ENCODE measurements at regions not wholly inside any gene's neighbourhood (a gene's known extent, or its start where the extent isn't known, plus 50 kb on each side); places are given as distances from the start of the nearest gene placed in this dataset.

DNA sequence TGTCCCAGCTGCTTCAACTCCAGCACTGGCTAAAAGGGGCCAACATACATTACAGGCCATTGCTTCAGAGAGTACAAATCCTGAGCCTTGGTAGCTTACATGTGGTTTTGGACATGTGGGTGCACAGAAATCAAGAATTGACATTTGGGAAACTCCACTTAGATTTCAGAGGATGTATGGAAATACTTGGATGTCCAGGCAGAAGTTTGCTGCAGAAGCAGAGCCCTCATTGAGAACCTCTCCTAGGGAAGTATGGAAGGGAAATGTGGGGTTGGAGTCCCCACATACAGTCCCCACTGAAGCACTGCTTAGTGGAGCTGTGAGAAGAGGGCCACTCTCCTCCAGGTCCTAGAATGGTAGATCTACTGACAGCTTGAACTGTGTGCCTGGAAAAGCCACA is 218.0 kb upstream of the CWC22 start:
- H3K4me3 ChIP-seq (ENCODE audit: low read depth, low read length) = no peak overlapping the region
- H3K4me2 ChIP-seq (ENCODE audit: low read length) = no peak overlapping the region
- H3K36me3 ChIP-seq (ENCODE audit: control insufficient read depth, insufficient read depth, low read length) = no peaks in the 10 kb centered on the region
- no peak overlapping the region for H2AFZ ChIP-seq
- H3K9ac ChIP-seq = no peak overlapping the region
- H3K79me2 ChIP-seq = no peaks in the 10 kb centered on the region
- no peak overlapping the region for H3K27ac ChIP-seq
- H3K27me3 ChIP-seq (ENCODE audit: control insufficient read depth, insufficient read depth, low read length) = no peaks in the 10 kb centered on the region
- peaks cover 17% of the 10 kb centered on the region for H3K4me1 ChIP-seq
- TF ChIP-seq CTCF (IDR thresholded peaks at IDR 0.05) = no peak
- H3K9me3 ChIP-seq (ENCODE audit: control insufficient read depth, low read length) = no peaks in the 10 kb centered on the region

DNA sequence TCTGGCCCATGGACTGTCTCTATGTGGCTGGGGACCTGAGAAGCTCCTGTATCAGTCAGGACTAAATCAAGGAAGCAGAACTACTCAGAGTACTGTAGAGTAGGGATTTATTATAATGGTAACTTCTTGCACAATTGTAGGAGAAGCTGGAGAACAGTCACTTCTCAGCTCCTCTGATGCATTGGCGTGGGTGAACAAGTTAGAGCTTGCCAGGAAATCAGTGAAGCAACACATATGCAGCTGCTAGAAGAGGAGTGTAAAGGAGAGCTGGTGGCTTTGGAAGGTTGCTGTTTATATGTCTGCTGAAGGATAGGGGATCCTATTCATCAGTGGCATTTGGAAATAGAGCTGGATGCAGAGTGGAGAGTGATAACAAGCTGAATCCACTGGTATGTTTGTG is 215.5 kb upstream of the CWC22 start:
- H3K4me1 ChIP-seq = peaks cover 3% of the 10 kb centered on the region
- H3K27me3 ChIP-seq (ENCODE audit: control insufficient read depth, insufficient read depth, low read length) = no peaks in the 10 kb centered on the region
- no peak overlapping the region for H3K9ac ChIP-seq
- H3K36me3 ChIP-seq (ENCODE audit: control insufficient read depth, insufficient read depth, low read length) = no peaks in the 10 kb centered on the region
- no peaks in the 10 kb centered on the region for H3K9me3 ChIP-seq (ENCODE audit: control insufficient read depth, low read length)
- no peak overlapping the region for H3K4me3 ChIP-seq (ENCODE audit: low read depth, low read length)
- no peak overlapping the region for H3K4me2 ChIP-seq (ENCODE audit: low read length)
- peak overlapping the region; percentile 55 for H2AFZ ChIP-seq
- no peak for TF ChIP-seq CTCF (IDR thresholded peaks at IDR 0.05)
- H3K27ac ChIP-seq = peak overlapping the region; percentile 7
- H3K79me2 ChIP-seq = no peaks in the 10 kb centered on the region

- Histone ChIP-seq H3K79me2 (no peaks in the 10 kb centered on the region), H3K9ac (no peak overlapping the region), H3K4me2 (ENCODE audit: low read length) (no peak overlapping the region), H3K4me3 (ENCODE audit: low read depth, low read length) (no peak overlapping the region), H3K9me3 (ENCODE audit: control insufficient read depth, low read length) (no peaks in the 10 kb centered on the region), H3K27ac (no peak overlapping the region), H2AFZ (no peak overlapping the region), H3K36me3 (ENCODE audit: control insufficient read depth, insufficient read depth, low read length) (no peaks in the 10 kb centered on the region), H3K4me1 (no peaks in the 10 kb centered on the region), H3K27me3 (ENCODE audit: control insufficient read depth, insufficient read depth, low read length) (no peaks in the 10 kb centered on the region)
- no peak for TF ChIP-seq CTCF (IDR thresholded peaks at IDR 0.05)
Measured at GRCh38 chr2:180219491-180219890, 212.4 kb upstream of the CWC22 start.

DNA sequence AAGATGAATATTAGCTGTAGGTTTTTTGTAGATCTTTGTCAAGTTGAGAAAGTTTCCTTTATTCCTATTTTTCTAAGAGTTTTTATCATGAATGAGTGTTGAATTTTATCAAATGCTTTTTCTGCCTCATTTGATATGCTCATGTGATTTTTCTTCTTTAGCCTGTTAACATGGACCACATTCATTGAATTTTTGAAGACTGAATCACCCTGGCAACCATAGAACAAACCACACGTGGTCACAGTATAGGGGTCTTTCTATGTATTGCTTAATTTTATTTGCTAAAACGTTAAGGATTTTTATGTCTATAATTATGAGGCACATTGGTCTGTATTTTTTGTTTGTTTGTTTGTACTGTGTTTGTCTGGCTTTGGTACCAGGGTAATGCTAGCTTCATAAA is 201.7 kb upstream of the CWC22 start:
- Histone ChIP-seq H3K79me2 (no peaks in the 10 kb centered on the region), H3K27ac (no peak overlapping the region), H3K4me1 (peaks cover 7% of the 10 kb centered on the region), H3K27me3 (ENCODE audit: control insufficient read depth, insufficient read depth, low read length) (no peaks in the 10 kb centered on the region), H3K36me3 (ENCODE audit: control insufficient read depth, insufficient read depth, low read length) (no peaks in the 10 kb centered on the region), H3K4me2 (ENCODE audit: low read length) (no peak overlapping the region), H3K9me3 (ENCODE audit: control insufficient read depth, low read length) (no peaks in the 10 kb centered on the region), H3K4me3 (ENCODE audit: low read depth, low read length) (no peak overlapping the region), H3K9ac (no peak overlapping the region), H2AFZ (no peak overlapping the region)
- no peak for TF ChIP-seq CTCF (IDR thresholded peaks at IDR 0.05)

- H3K4me2 ChIP-seq (ENCODE audit: low read length) = no peak overlapping the region
- TF ChIP-seq CTCF (IDR thresholded peaks at IDR 0.05) = no peak
- H2AFZ ChIP-seq = peak overlapping the region; percentile 51
- no peaks in the 10 kb centered on the region for H3K27me3 ChIP-seq (ENCODE audit: control insufficient read depth, insufficient read depth, low read length)
- no peaks in the 10 kb centered on the region for H3K79me2 ChIP-seq
- H3K9me3 ChIP-seq (ENCODE audit: control insufficient read depth, low read length) = no peaks in the 10 kb centered on the region
- H3K36me3 ChIP-seq (ENCODE audit: control insufficient read depth, insufficient read depth, low read length) = no peaks in the 10 kb centered on the region
- peak overlapping the region; percentile 17 for H3K27ac ChIP-seq
- peaks cover 12% of the 10 kb centered on the region for H3K4me1 ChIP-seq
- no peak overlapping the region for H3K4me3 ChIP-seq (ENCODE audit: low read depth, low read length)
- H3K9ac ChIP-seq = no peak overlapping the region
Measured at GRCh38 chr2:180205621-180206235, 198.6 kb upstream of the CWC22 start.

Data from parathyroid adenoma (tissue), 2 donors.